ENCODE measurements at regions not wholly inside any gene's neighbourhood (a gene's known extent, or its start where the extent isn't known, plus 50 kb on each side); places are given as distances from the start of the nearest gene placed in this dataset.
A peak's percentile ranks its signal among the peaks of the same experiment; 100 is the strongest.
"Not testable (repeated sequence)": the region's sequence is repeated elsewhere in the genome, so short reads cannot be mapped to it uniquely, and the experiment has no call there.

GRCh38 chrX:128504496-128504895 lies 452.3 kb upstream of the ACTRT1 start:
- no peak for DNase-seq
- no peaks in the 10 kb centered on the region for H3K4me1 ChIP-seq

GRCh38 chrX:128464116-128464515 lies 411.9 kb upstream of the ACTRT1 start:
- Histone ChIP-seq H3K27me3 (no peaks in the 10 kb centered on the region), H3K36me3 (no peaks in the 10 kb centered on the region), H3K9me3 (replicated peaks) (no peaks in the 10 kb centered on the region; the same call in 1 of the 2 replicates), H3K4me1 (no peaks in the 10 kb centered on the region), H3K27ac (no peak overlapping the region), H3K4me3 (no peak overlapping the region)
- no peak for DNase-seq

More at GRCh38 chrX:128504496-128504895, 452.3 kb upstream of the ACTRT1 start:
- H3K9me3 ChIP-seq (replicated peaks) = no peaks in the 10 kb centered on the region
- H3K27ac ChIP-seq = no peak overlapping the region
- no peak overlapping the region for H3K4me3 ChIP-seq
- no peaks in the 10 kb centered on the region for H3K27me3 ChIP-seq
- no peaks in the 10 kb centered on the region for H3K36me3 ChIP-seq

- H3K36me3 ChIP-seq = no peaks in the 10 kb centered on the region
- H3K4me3 ChIP-seq = no peak overlapping the region
- no peaks in the 10 kb centered on the region for H3K4me1 ChIP-seq
- H3K27ac ChIP-seq = no peak overlapping the region
- no peaks in the 10 kb centered on the region for H3K27me3 ChIP-seq
- no peaks in the 10 kb centered on the region; the same call in 1 of the 2 replicates for H3K9me3 ChIP-seq (replicated peaks)
- peak; percentile 6 to 17 for DNase-seq
Measured at GRCh38 chrX:128460835-128461234, 408.6 kb upstream of the ACTRT1 start.

- no peak for DNase-seq
Measured at GRCh38 chrX:128458888-128459287, 406.7 kb upstream of the ACTRT1 start.

GRCh38 chrX:128457674-128458073 lies 405.5 kb upstream of the ACTRT1 start:
- H3K36me3 ChIP-seq = no peaks in the 10 kb centered on the region
- DNase-seq = no peak
- no peaks in the 10 kb centered on the region for H3K4me1 ChIP-seq
- no peaks in the 10 kb centered on the region; the same call in 1 of the 2 replicates for H3K9me3 ChIP-seq (replicated peaks)
- no peak overlapping the region for H3K27ac ChIP-seq
- H3K27me3 ChIP-seq = no peaks in the 10 kb centered on the region
- H3K4me3 ChIP-seq = no peak overlapping the region

More at GRCh38 chrX:128458888-128459287, 406.7 kb upstream of the ACTRT1 start:
- no peaks in the 10 kb centered on the region for H3K27me3 ChIP-seq
- no peak overlapping the region for H3K4me3 ChIP-seq
- no peaks in the 10 kb centered on the region for H3K4me1 ChIP-seq
- no peaks in the 10 kb centered on the region for H3K36me3 ChIP-seq
- H3K9me3 ChIP-seq (replicated peaks) = no peaks in the 10 kb centered on the region; the same call in 1 of the 2 replicates
- no peak overlapping the region for H3K27ac ChIP-seq

GRCh38 chrX:128439159-128439558 lies 387.0 kb upstream of the ACTRT1 start:
- Histone ChIP-seq H3K9me3 (replicated peaks) (no peaks in the 10 kb centered on the region), H3K27me3 (no peaks in the 10 kb centered on the region), H3K4me1 (no peaks in the 10 kb centered on the region), H3K36me3 (no peaks in the 10 kb centered on the region), H3K27ac (no peak overlapping the region), H3K4me3 (no peak overlapping the region)
- no peak for DNase-seq

- H3K27ac ChIP-seq = no peak overlapping the region
- H3K4me1 ChIP-seq = no peaks in the 10 kb centered on the region
- H3K9me3 ChIP-seq (replicated peaks) = no peaks in the 10 kb centered on the region
- H3K36me3 ChIP-seq = no peaks in the 10 kb centered on the region
- DNase-seq = no peak
- no peak overlapping the region for H3K4me3 ChIP-seq
- no peaks in the 10 kb centered on the region for H3K27me3 ChIP-seq
Measured at GRCh38 chrX:128438082-128438481, 385.9 kb upstream of the ACTRT1 start.

- Histone ChIP-seq H3K27me3 (no peaks in the 10 kb centered on the region), H3K27ac (no peak overlapping the region), H3K4me3 (no peak overlapping the region), H3K4me1 (no peaks in the 10 kb centered on the region), H3K9me3 (replicated peaks) (no peaks in the 10 kb centered on the region), H3K36me3 (no peaks in the 10 kb centered on the region)
- DNase-seq = no peak
Measured at GRCh38 chrX:128436397-128437103, 384.3 kb upstream of the ACTRT1 start.

GRCh38 chrX:128425546-128425945 lies 373.3 kb upstream of the ACTRT1 start:
- no peaks in the 10 kb centered on the region for H3K27me3 ChIP-seq

GRCh38 chrX:128408842-128409241 lies 356.6 kb upstream of the ACTRT1 start:
- Histone ChIP-seq H3K27ac (no peak overlapping the region), H3K36me3 (no peaks in the 10 kb centered on the region), H3K27me3 (no peaks in the 10 kb centered on the region), H3K4me3 (no peak overlapping the region), H3K4me1 (no peaks in the 10 kb centered on the region), H3K9me3 (replicated peaks) (no peaks in the 10 kb centered on the region)
- DNase-seq = no peak

More at GRCh38 chrX:128425546-128425945, 373.3 kb upstream of the ACTRT1 start:
- H3K36me3 ChIP-seq = no peaks in the 10 kb centered on the region
- no peaks in the 10 kb centered on the region for H3K9me3 ChIP-seq (replicated peaks)
- no peak for DNase-seq
- H3K4me1 ChIP-seq = no peaks in the 10 kb centered on the region
- no peak overlapping the region for H3K4me3 ChIP-seq
- no peak overlapping the region for H3K27ac ChIP-seq

- H3K9me3 ChIP-seq (replicated peaks) = no peaks in the 10 kb centered on the region
- no peaks in the 10 kb centered on the region for H3K36me3 ChIP-seq
- no peaks in the 10 kb centered on the region for H3K27me3 ChIP-seq
- no peak overlapping the region for H3K4me3 ChIP-seq
- no peak for DNase-seq
- no peak overlapping the region for H3K27ac ChIP-seq
- H3K4me1 ChIP-seq = no peaks in the 10 kb centered on the region
Measured at GRCh38 chrX:128396601-128397000, 344.4 kb upstream of the ACTRT1 start.

GRCh38 chrX:128383846-128384245 lies 331.6 kb upstream of the ACTRT1 start:
- not testable (repeated sequence) for H3K4me3 ChIP-seq; H3K9me3 ChIP-seq (replicated peaks); DNase-seq; H3K36me3 ChIP-seq; H3K27me3 ChIP-seq; H3K4me1 ChIP-seq; H3K27ac ChIP-seq

- DNase-seq = no peak
Measured at GRCh38 chrX:128365492-128365891, 313.3 kb upstream of the ACTRT1 start.

GRCh38 chrX:128335671-128336070 lies 283.5 kb upstream of the ACTRT1 start:
- Histone ChIP-seq H3K36me3 (no peaks in the 10 kb centered on the region), H3K4me3 (no peak overlapping the region), H3K27ac (no peak overlapping the region), H3K9me3 (replicated peaks) (no peaks in the 10 kb centered on the region), H3K27me3 (no peaks in the 10 kb centered on the region), H3K4me1 (no peaks in the 10 kb centered on the region)
- no peak for DNase-seq

More at GRCh38 chrX:128365492-128365891, 313.3 kb upstream of the ACTRT1 start:
- Histone ChIP-seq H3K4me3 (no peak overlapping the region), H3K27ac (no peak overlapping the region), H3K4me1 (no peaks in the 10 kb centered on the region), H3K27me3 (no peaks in the 10 kb centered on the region), H3K36me3 (no peaks in the 10 kb centered on the region), H3K9me3 (replicated peaks) (no peaks in the 10 kb centered on the region)

- Histone ChIP-seq H3K4me3 (no peak overlapping the region), H3K36me3 (no peaks in the 10 kb centered on the region), H3K9me3 (replicated peaks) (no peaks in the 10 kb centered on the region), H3K27me3 (no peaks in the 10 kb centered on the region), H3K27ac (no peak overlapping the region), H3K4me1 (no peaks in the 10 kb centered on the region)
- no peak for DNase-seq
Measured at GRCh38 chrX:128334821-128335220, 282.6 kb upstream of the ACTRT1 start.

- no peak overlapping the region for H3K27ac ChIP-seq
- no peaks in the 10 kb centered on the region for H3K36me3 ChIP-seq
- no peak for DNase-seq
- no peaks in the 10 kb centered on the region for H3K9me3 ChIP-seq (replicated peaks)
- no peaks in the 10 kb centered on the region for H3K27me3 ChIP-seq
- H3K4me1 ChIP-seq = no peaks in the 10 kb centered on the region
- H3K4me3 ChIP-seq = no peak overlapping the region
Measured at GRCh38 chrX:128310912-128311311, 258.7 kb upstream of the ACTRT1 start.

Data from SJCRH30 (cell line).